Hematopoietic multipotent progenitor cell treated with erythropoietin and hydrocortisone succinate and interleukin-3 and kit ligand, for 15 days (in vitro differentiated cells): ENCODE measurements at regions not wholly inside any gene's neighbourhood (a gene's known extent, or its start where the extent isn't known, plus 50 kb on each side); places are given as distances from the start of the nearest gene placed in this dataset.

Source experiments
- DNase-seq: peaks from one replicate; pipeline ENCODE4 v3.0.0-alpha.2; 2015; ENCODE audit warnings: low spot score

DNA sequence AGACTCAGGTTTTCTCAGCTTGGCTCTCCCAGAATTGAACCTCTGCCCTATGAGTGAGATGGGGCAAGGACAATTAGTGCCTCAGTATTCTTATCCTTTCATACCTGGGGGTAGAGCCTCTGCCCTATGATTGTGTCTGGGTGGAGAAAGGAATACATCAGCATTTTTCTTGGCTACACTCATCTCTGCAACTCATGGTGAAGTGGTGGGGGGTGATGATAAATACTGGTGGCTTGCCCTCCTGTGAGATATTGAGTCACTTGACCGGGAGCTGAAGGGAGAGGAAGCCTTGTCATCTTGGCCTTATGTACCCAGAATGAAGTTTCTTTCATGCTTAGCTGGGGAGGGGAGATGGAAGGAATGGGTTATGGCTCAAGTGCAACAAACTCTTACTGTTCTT is 71.3 kb upstream of the ENOX2 start:
- DNase-seq, result no peak

DNA sequence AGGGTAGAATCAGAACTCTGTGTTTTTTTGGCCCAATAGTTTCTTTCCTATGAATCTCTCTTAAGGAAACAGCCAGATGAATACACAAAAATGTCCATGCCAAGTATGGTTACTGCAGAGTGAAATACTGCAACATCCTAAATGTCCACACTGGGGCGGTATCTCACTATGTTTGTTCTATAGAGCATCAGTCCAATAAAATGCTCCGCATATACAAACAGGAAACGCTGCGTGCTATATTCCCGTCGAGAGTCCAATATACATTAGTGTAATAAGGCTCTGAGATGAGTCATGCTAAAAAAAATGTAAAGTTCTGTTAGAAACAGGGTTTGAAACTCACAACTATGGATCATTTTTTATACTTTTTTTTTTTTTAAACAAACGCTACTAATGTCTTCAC is 72.9 kb upstream of the ENOX2 start:
- DNase-seq, result peak; percentile 4

DNA sequence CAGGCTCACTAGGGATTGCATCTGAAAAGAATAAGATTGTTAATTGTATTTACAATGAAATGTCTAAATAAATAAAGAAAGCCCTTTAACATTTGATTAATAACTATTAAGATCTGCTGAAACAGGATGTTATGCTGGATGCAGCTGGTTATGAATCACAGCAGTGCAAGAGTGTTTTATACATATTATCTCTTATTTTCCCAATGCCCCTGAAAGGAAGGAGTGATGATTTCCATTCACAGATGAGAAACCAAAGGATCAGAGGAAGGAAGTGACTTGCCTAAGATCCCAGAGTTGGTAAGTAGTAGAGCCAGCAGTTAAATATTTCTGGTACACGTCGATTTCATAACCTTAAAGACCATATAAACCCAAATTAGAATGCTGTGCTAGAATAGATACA is 76.3 kb upstream of the ARHGAP36 start:
- DNase-seq, result no peak

DNA sequence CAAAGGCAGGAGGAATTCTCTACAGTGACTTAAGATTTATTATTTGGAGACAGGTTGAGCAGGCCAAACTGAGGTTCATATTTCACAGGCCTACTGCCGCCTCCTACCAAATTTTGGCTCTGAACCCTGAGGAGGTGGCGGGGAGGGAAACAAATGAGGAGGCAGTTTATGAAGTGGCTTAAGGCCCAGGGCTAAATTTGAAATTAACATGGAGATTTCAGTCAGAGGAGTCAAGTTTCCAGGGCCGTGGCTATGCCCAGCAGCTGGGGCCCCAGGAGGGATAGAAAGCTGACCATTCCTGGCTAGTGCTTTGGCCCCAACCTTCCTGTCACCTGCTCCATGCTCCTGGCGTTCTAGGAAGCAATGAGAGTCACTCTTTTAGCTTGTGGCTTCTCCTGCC is 73.4 kb upstream of the ARHGAP36 start:
- no peak for DNase-seq

DNA sequence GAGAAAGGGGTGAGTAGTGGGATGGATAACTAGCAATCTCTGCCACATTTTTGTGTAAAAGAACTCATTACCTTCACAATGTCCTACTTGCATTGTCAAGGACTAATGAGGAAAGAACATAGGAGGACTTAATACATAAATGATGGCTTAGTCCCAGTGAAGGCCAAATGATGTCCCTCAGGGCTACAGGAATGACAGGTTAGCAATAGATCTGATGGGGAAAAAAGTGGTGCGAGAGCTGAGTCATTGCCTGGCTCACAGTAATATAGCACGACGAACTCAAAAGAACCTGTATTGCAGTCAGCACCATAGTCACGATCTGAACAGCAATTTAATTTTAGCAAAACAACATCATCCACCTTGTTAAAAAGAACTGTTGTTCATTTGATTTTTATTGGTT is 70.9 kb upstream of the ARHGAP36 start:
- DNase-seq, result no peak

DNA sequence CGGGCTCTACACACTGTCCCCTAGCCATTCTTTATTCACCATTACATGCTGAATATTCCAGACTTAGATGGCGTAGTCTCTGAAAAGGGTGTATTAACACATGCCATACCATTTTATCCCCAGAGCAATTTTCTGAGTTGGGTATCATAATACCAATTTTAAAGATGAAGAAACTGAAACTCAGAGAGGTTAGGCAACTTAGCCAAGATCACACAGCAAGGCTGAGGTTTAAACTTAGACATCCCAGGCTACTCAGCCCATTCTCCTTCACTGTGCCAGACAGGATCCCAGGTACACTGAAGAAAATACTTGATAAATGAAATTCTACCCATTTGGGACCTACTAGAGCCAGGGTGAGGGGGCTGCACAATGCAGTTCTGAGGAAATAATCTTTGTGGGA is 67.4 kb upstream of the ARHGAP36 start:
- DNase-seq, result no peak

DNA sequence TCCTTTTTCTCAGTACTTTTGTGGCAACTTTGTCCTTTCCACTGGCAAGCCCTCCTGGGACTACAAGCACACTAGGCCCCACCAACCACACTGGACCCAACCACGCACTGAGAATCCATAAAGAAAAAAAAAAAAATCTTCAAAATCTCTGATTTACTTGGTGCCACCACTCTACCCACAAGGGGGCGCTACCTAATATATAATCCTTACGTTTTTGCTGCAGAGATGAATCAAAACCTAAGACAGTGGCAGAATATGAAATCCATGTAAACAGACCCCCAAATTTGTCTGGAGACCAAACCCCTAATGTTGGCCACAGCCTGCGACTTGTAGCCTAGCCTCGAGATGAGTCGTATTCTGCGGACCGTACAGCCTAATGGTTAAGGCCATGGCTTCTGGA is 63.5 kb upstream of the ARHGAP36 start:
- DNase-seq, result peak; percentile 6

DNA sequence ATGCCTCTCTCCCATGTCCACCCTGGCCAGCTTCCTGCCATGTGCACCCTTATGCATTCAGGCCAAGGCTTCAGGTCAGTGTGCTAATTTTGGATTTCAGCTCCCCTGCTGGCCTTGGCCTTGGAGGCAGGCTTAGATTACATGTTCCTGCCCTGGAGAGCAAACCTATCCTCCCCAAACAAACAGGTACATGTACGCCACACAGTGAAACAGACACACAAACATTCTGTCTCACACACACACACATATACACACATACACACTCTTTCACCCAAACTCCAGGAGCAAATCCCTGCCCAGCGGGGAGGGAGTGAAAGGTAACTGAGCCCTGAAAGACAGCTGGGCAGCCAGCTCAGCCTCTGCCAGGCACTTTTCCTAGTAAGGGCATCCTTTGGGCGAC is 62.7 kb upstream of the ARHGAP36 start:
- no peak for DNase-seq

DNA sequence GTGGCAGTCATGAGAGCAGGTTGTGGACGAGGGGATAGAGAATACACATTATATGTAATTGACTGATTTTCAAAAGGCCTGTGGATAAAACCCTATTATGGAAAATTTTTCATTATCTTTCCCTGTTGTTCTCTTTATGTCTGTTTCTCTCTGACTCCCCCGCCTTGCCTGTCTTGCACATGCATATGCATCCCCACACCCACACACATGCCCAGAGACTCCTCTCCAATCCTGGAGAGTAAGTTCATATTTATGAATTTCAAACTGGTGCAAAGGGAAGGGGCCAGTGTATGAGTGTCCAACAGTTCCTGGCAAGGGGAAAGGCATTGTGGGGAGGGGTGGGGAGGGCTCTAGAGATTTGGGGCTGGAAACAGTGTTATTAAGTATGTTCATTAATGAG is 60.8 kb upstream of the ARHGAP36 start:
- no peak for DNase-seq

DNA sequence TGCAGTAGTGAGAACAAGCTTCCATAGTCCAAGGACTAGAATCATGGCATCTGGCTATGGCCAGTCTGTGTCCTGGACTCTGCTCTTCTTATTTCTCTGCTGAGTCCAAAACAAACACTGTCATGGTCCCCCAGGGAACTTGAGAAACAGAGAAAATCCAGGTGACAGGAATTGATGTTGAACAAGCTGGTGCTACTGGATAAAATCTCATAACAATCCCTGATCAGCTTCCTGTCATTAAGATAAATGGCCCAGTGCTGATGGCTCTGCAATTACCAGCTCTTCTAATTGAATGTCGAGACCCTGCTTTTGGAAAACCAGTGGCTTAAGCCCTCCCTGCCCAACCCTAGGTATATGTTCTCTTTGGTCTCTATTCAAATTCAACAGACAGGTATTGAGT is 58.8 kb upstream of the ARHGAP36 start:
- DNase-seq, result no peak
